ENCODE measurements at regions not wholly inside any gene's neighbourhood (a gene's known extent, or its start where the extent isn't known, plus 50 kb on each side); places are given as distances from the start of the nearest gene placed in this dataset.

DNA sequence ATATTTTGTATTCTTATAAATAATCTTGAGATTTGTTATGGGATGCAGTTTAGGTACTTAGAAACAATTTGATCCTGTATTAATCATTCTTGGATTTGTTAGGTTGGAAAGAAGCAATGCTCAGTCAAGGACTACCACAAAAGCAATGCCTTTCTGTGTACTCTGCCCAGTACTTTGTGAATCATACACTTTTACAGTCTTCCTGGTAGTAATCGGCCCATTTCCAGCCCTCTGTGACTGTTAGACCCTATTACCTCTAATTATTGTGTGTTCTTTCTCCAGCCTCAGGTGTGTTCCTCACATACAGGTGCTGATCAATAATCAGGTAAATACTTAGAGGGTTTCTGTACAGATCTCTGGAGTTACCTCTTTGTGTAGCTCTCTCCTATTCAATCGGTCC lies 609.0 kb downstream of the KCNH5 start:
- WGBS, 2 donors, result 22% methylated on average over 2 of the region's 2 CpGs

GRCh38 chr14:62439210-62439609 lies 606.0 kb downstream of the KCNH5 start:
- 30 to 48% methylated on average over 2 of the region's 2 CpGs for WGBS, 2 donors
- no peaks in the 10 kb centered on the region for H3K4me1 ChIP-seq
- TF ChIP-seq CTCF (IDR thresholded peaks at IDR 0.05) (no peak), POLR2A (IDR thresholded peaks at IDR 0.05) (no peak)
- ATAC-seq, result no peak
- DNase-seq, result no peak
- H3K27me3 ChIP-seq, result no peaks in the 10 kb centered on the region
- H3K4me3 ChIP-seq, result no peak overlapping the region
- H3K36me3 ChIP-seq (replicated peaks in 1 of 2; ENCODE audit: insufficient read depth in 1 of 2, low read depth in 2 of 2), result no peaks in the 10 kb centered on the region
- H3K27ac ChIP-seq, result no peak overlapping the region
- peaks cover 0 to 18% (median 0%) of the 10 kb centered on the region in 3 donors for H3K9me3 ChIP-seq
- intact Hi-C loops (cut with DNase I), result no loop called here

More for the DNA sequence above, 609.0 kb downstream of the KCNH5 start:
- intact Hi-C loops (cut with DNase I), result no loop called here
- DNase-seq (no peak), ATAC-seq (no peak)
- no peak overlapping the region for H3K27ac ChIP-seq
- no peak overlapping the region for H3K4me3 ChIP-seq
- no peaks in the 10 kb centered on the region for H3K4me1 ChIP-seq
- TF ChIP-seq CTCF (IDR thresholded peaks at IDR 0.05), result no peak
- no peak for TF ChIP-seq POLR2A (IDR thresholded peaks at IDR 0.05)
- no peaks in the 10 kb centered on the region for H3K36me3 ChIP-seq (replicated peaks in 1 of 2; ENCODE audit: insufficient read depth in 1 of 2, low read depth in 2 of 2)
- H3K9me3 ChIP-seq, result peaks cover 0 to 25% (median 0%) of the 10 kb centered on the region in 3 donors
- H3K27me3 ChIP-seq, result no peaks in the 10 kb centered on the region

DNA sequence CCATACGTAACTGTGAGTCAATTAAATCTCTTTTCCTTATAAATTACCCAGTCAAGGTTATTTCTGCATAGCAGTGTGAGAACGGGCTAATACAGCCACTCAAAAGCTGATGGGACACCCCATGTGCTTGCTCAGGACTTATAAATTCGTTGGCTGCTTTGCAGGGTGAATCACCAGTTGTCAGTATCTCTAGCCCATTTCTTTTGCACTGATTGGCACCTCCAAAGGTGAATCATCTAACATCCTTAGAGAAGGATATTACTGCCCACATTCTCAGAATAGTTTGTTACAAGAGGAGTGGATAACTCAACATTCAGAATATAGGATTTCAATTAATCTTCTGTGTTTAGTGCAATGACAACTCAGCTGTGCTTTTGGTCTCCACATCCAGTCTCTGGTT lies 601.5 kb downstream of the KCNH5 start:
- no peaks in the 10 kb centered on the region for H3K4me1 ChIP-seq
- 29% methylated on average over 3 of the region's 3 CpGs for WGBS, 2 donors
- no peak for TF ChIP-seq CTCF (IDR thresholded peaks at IDR 0.05)
- no peak for TF ChIP-seq POLR2A (IDR thresholded peaks at IDR 0.05)
- H3K9me3 ChIP-seq, result peaks cover 0 to 10% (median 0%) of the 10 kb centered on the region in 3 donors
- H3K36me3 ChIP-seq (replicated peaks in 1 of 2; ENCODE audit: insufficient read depth in 1 of 2, low read depth in 2 of 2), result no peaks in the 10 kb centered on the region
- no peak for ATAC-seq
- intact Hi-C loops (cut with DNase I), result no loop called here
- no peaks in the 10 kb centered on the region for H3K27me3 ChIP-seq
- no peak for DNase-seq
- no peak overlapping the region for H3K4me3 ChIP-seq
- no peak overlapping the region for H3K27ac ChIP-seq

GRCh38 chr14:62445570-62445969 lies 599.7 kb downstream of the KCNH5 start:
- 80 to 91% methylated on average over 4 of the region's 4 CpGs for WGBS, 2 donors
- no peaks in the 10 kb centered on the region for H3K4me1 ChIP-seq
- ATAC-seq (no peak), DNase-seq (no peak)
- no peak for TF ChIP-seq CTCF (IDR thresholded peaks at IDR 0.05)
- TF ChIP-seq POLR2A (IDR thresholded peaks at IDR 0.05), result no peak
- H3K27me3 ChIP-seq, result no peaks in the 10 kb centered on the region
- H3K27ac ChIP-seq, result no peak overlapping the region
- intact Hi-C loops (cut with DNase I), result no loop called here
- no peak overlapping the region for H3K4me3 ChIP-seq
- no peaks in the 10 kb centered on the region for H3K36me3 ChIP-seq (replicated peaks in 1 of 2; ENCODE audit: insufficient read depth in 1 of 2, low read depth in 2 of 2)
- H3K9me3 ChIP-seq, result peaks cover 0 to 1% (median 0%) of the 10 kb centered on the region in 3 donors

DNA sequence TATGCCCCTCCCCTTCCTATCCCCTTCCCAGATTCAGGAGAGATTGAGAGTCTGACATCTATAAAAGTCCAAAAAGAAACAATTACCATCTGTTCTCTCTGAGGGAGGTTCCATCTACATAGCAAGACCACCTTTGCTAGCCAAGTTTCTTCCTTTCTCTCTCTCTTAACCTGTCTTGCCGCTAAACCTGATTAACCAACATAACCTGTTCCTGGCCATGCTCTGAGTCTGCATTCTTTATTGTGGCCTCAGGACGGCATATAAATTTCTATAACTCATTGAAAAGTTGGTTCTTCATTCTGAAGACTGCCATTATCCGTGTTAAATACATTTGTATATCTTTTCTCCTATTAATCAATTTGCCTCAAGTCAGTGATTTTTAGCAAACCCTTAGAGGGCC lies 594.0 kb downstream of the KCNH5 start:
- no peaks in the 10 kb centered on the region for H3K9me3 ChIP-seq
- intact Hi-C loops (cut with DNase I), result no loop called here
- H3K4me3 ChIP-seq, result no peak overlapping the region
- no peaks in the 10 kb centered on the region for H3K36me3 ChIP-seq (replicated peaks in 1 of 2; ENCODE audit: insufficient read depth in 1 of 2, low read depth in 2 of 2)
- H3K4me1 ChIP-seq, result no peaks in the 10 kb centered on the region
- no peak overlapping the region for H3K27ac ChIP-seq
- DNase-seq, result no peak
- no peaks in the 10 kb centered on the region for H3K27me3 ChIP-seq
- no peak for ATAC-seq
- TF ChIP-seq POLR2A (IDR thresholded peaks at IDR 0.05) (no peak), CTCF (IDR thresholded peaks at IDR 0.05) (no peak)
- 38 to 68% methylated on average over 3 of the region's 3 CpGs for WGBS, 2 donors

All from body of pancreas (tissue), 4 donors.